ENCODE measurements at regions not wholly inside any gene's neighbourhood (a gene's known extent, or its start where the extent isn't known, plus 50 kb on each side); places are given as distances from the start of the nearest gene placed in this dataset.

DNA sequence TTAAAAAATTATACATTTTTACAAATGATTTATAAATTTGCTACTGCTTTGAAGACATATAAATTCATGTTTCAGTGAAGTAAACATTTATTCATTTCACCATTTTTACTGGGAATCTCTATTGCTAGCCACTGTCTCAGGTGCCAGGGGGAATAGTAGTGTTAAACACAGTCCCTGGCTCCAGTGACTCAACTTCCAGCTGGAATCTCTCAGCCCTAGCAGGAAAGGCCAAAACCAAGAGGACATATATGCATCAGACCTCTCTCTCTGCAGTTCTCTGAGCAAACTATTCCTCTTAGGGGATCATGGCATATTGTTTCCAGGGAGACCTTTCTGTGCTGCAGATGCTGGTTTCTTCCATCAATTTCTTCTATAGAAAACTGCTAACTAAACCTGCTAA is 1009.0 kb upstream of the LCORL start:
- TF ChIP-seq POLR2A (IDR thresholded peaks at IDR 0.05; ENCODE audit: low read length) = no peak
- TF ChIP-seq GATA1 (IDR thresholded peaks at IDR 0.05; ENCODE audit: low read depth, low read length) = no peak

Data from erythroblast (primary cell).